Activated CD8-positive, alpha-beta memory T cell treated with anti-CD3 and anti-CD28 coated beads, Interleukin-2, amount 50 U/mL, for 24 hours (primary cell): ENCODE measurements at regions not wholly inside any gene's neighbourhood (a gene's known extent, or its start where the extent isn't known, plus 50 kb on each side); places are given as distances from the start of the nearest gene placed in this dataset.

Experiments used
- DNase-seq: peaks from one replicate; pipeline ENCODE4 v3.0.0-alpha.2; 2020; ENCODE audit errors: extremely low read depth

GRCh38 chr12:31781894-31782540, 53.2 kb upstream of the AMN1 start:
- no peak for DNase-seq

GRCh38 chr12:31780096-31780495, 51.3 kb upstream of the AMN1 start:
- DNase-seq = no peak

GRCh38 chr12:31778687-31779086, 49.9 kb upstream of the AMN1 start:
- no peak for DNase-seq
